VCaP (cell line): ENCODE measurements at regions not wholly inside any gene's neighbourhood (a gene's known extent, or its start where the extent isn't known, plus 50 kb on each side); places are given as distances from the start of the nearest gene placed in this dataset.

Experiments used
- H3K27ac ChIP-seq: fragments of 450-650 bp; 2 replicates; pipeline ENCODE4 v1.5.1; 2017
- CTCF ChIP-seq: fragments of 450-650 bp; conservative IDR thresholded peaks from 2 replicates; pipeline ENCODE4 v1.5.1; 2017; ENCODE audit warnings: mild to moderate bottlenecking, moderate library complexity

- no peak for TF ChIP-seq CTCF
Observed at GRCh38 chr14:101623685-101624444, 62.6 kb downstream of the DIO3 start.

GRCh38 chr14:101624536-101624935 is 63.2 kb downstream of the DIO3 start:
- no peak overlapping the region for H3K27ac ChIP-seq
- no peak for TF ChIP-seq CTCF

More at GRCh38 chr14:101623685-101624444, 62.6 kb downstream of the DIO3 start:
- H3K27ac ChIP-seq: no peak overlapping the region

- TF ChIP-seq CTCF: no peak
- no peak overlapping the region for H3K27ac ChIP-seq
Observed at GRCh38 chr14:101625336-101626097, 64.2 kb downstream of the DIO3 start.

- H3K27ac ChIP-seq: no peak overlapping the region
- no peak for TF ChIP-seq CTCF
Observed at GRCh38 chr14:101626331-101626730, 65.0 kb downstream of the DIO3 start.

GRCh38 chr14:101627915-101628262 is 66.6 kb downstream of the DIO3 start:
- H3K27ac ChIP-seq: no peak overlapping the region; the same call in 1 of the 2 replicates
- TF ChIP-seq CTCF: no peak

- TF ChIP-seq CTCF: peak; percentile 95
- peak overlapping the region; percentile 30; the same call in 1 of the 2 replicates for H3K27ac ChIP-seq
Observed at GRCh38 chr14:101628471-101628966, 67.2 kb downstream of the DIO3 start.

GRCh38 chr14:101628975-101629374 is 67.7 kb downstream of the DIO3 start:
- H3K27ac ChIP-seq: peak overlapping the region; percentile 30; the same call in 1 of the 2 replicates
- no peak for TF ChIP-seq CTCF
